Activated naive CD8-positive, alpha-beta T cell treated with anti-CD3 and anti-CD28 coated beads, Interleukin-2, amount 50 U/mL, for 24 hours (primary cell): ENCODE measurements at regions not wholly inside any gene's neighbourhood (a gene's known extent, or its start where the extent isn't known, plus 50 kb on each side); places are given as distances from the start of the nearest gene placed in this dataset.
A peak's percentile ranks its signal among the peaks of the same experiment; 100 is the strongest.

Experiments used
- ATAC-seq: fragments of 150-1000 bp; cut with Tn5 transposase; one replicate; pipeline ENCODE4 v1.10.0; 2021
- DNase-seq: peaks from one replicate; pipeline ENCODE4 v3.0.0; 2021
- H3K27ac Mint-ChIP-seq: one replicate; pipeline ENCODE4 v1.8.0; 2021; ENCODE audit warnings: mild to moderate bottlenecking, mixed read lengths
- H3K27me3 Mint-ChIP-seq: one replicate; pipeline ENCODE4 v1.8.0; 2021; ENCODE audit warnings: mixed read lengths
- H3K36me3 Mint-ChIP-seq: one replicate; pipeline ENCODE4 v1.8.0; 2021; ENCODE audit warnings: low read depth, mixed read lengths
- H3K4me1 Mint-ChIP-seq: one replicate; pipeline ENCODE4 v1.8.0; 2021; ENCODE audit warnings: mixed read lengths
- H3K4me3 Mint-ChIP-seq: one replicate; pipeline ENCODE4 v1.8.0; 2021; ENCODE audit warnings: mild to moderate bottlenecking, moderate library complexity, mixed read lengths
- H3K9me3 Mint-ChIP-seq: one replicate; pipeline ENCODE4 v1.8.0; 2021; ENCODE audit warnings: mixed read lengths

GRCh38 chr4:124000233-124000632 is 603.6 kb downstream of the SPRY1 start:
- Mint-ChIP-seq H3K27ac (no peak overlapping the region), H3K36me3 (no peaks in the 10 kb centered on the region)
- no peak for ATAC-seq

GRCh38 chr4:124015766-124016165 is 619.2 kb downstream of the SPRY1 start:
- H3K27ac Mint-ChIP-seq, result no peak overlapping the region
- no peak for ATAC-seq
- DNase-seq, result no peak
- peaks cover 5% of the 10 kb centered on the region for H3K9me3 Mint-ChIP-seq
- H3K4me3 Mint-ChIP-seq, result no peak overlapping the region
- H3K27me3 Mint-ChIP-seq, result no peaks in the 10 kb centered on the region
- H3K4me1 Mint-ChIP-seq, result peaks cover 5% of the 10 kb centered on the region
- no peaks in the 10 kb centered on the region for H3K36me3 Mint-ChIP-seq

More at GRCh38 chr4:124000233-124000632, 603.6 kb downstream of the SPRY1 start:
- Mint-ChIP-seq H3K27me3 (no peaks in the 10 kb centered on the region), H3K4me3 (no peak overlapping the region), H3K4me1 (no peaks in the 10 kb centered on the region), H3K9me3 (no peaks in the 10 kb centered on the region)
- no peak for DNase-seq

GRCh38 chr4:124017185-124017785 is 620.7 kb downstream of the SPRY1 start:
- no peaks in the 10 kb centered on the region for H3K36me3 Mint-ChIP-seq
- H3K27ac Mint-ChIP-seq, result no peak overlapping the region
- H3K4me3 Mint-ChIP-seq, result no peak overlapping the region
- DNase-seq (no peak), ATAC-seq (no peak)
- peaks cover 5% of the 10 kb centered on the region for H3K4me1 Mint-ChIP-seq
- H3K27me3 Mint-ChIP-seq, result no peaks in the 10 kb centered on the region
- H3K9me3 Mint-ChIP-seq, result peaks cover 11% of the 10 kb centered on the region

GRCh38 chr4:124018383-124019317 is 622.1 kb downstream of the SPRY1 start:
- no peak overlapping the region for H3K4me3 Mint-ChIP-seq
- peaks cover 5% of the 10 kb centered on the region for H3K4me1 Mint-ChIP-seq
- DNase-seq (peak; percentile 1), ATAC-seq (no peak)
- no peaks in the 10 kb centered on the region for H3K27me3 Mint-ChIP-seq
- peaks cover 6% of the 10 kb centered on the region for H3K9me3 Mint-ChIP-seq
- no peak overlapping the region for H3K27ac Mint-ChIP-seq
- no peaks in the 10 kb centered on the region for H3K36me3 Mint-ChIP-seq

- H3K4me1 Mint-ChIP-seq, result peaks cover 5% of the 10 kb centered on the region
- no peaks in the 10 kb centered on the region for H3K27me3 Mint-ChIP-seq
- peaks cover 6% of the 10 kb centered on the region for H3K9me3 Mint-ChIP-seq
- no peak overlapping the region for H3K4me3 Mint-ChIP-seq
- H3K36me3 Mint-ChIP-seq, result no peaks in the 10 kb centered on the region
- no peak overlapping the region for H3K27ac Mint-ChIP-seq
- DNase-seq (no peak), ATAC-seq (no peak)
Observed at GRCh38 chr4:124019749-124020549, 623.4 kb downstream of the SPRY1 start.

- no peak overlapping the region for H3K4me3 Mint-ChIP-seq
Observed at GRCh38 chr4:124025000-124025399, 628.4 kb downstream of the SPRY1 start.

GRCh38 chr4:124025428-124025827 is 628.8 kb downstream of the SPRY1 start:
- DNase-seq (no peak), ATAC-seq (no peak)
- Mint-ChIP-seq H3K9me3 (peaks cover 6% of the 10 kb centered on the region), H3K4me1 (no peaks in the 10 kb centered on the region), H3K27me3 (no peaks in the 10 kb centered on the region), H3K4me3 (no peak overlapping the region), H3K36me3 (no peaks in the 10 kb centered on the region), H3K27ac (no peak overlapping the region)

More at GRCh38 chr4:124025000-124025399, 628.4 kb downstream of the SPRY1 start:
- H3K9me3 Mint-ChIP-seq, result peaks cover 6% of the 10 kb centered on the region
- ATAC-seq, result no peak
- no peak overlapping the region for H3K27ac Mint-ChIP-seq
- H3K4me1 Mint-ChIP-seq, result no peaks in the 10 kb centered on the region
- DNase-seq, result no peak
- H3K27me3 Mint-ChIP-seq, result no peaks in the 10 kb centered on the region
- H3K36me3 Mint-ChIP-seq, result no peaks in the 10 kb centered on the region

GRCh38 chr4:124028182-124028581 is 631.6 kb downstream of the SPRY1 start:
- ATAC-seq, result no peak
- no peaks in the 10 kb centered on the region for H3K4me1 Mint-ChIP-seq
- H3K27ac Mint-ChIP-seq, result no peak overlapping the region

GRCh38 chr4:124030147-124030546 is 633.6 kb downstream of the SPRY1 start:
- H3K27ac Mint-ChIP-seq, result no peak overlapping the region
- ATAC-seq, result no peak
- no peaks in the 10 kb centered on the region for H3K36me3 Mint-ChIP-seq
- no peak overlapping the region for H3K4me3 Mint-ChIP-seq
- no peaks in the 10 kb centered on the region for H3K27me3 Mint-ChIP-seq
- no peaks in the 10 kb centered on the region for H3K9me3 Mint-ChIP-seq
- H3K4me1 Mint-ChIP-seq, result no peaks in the 10 kb centered on the region
- no peak for DNase-seq

More at GRCh38 chr4:124028182-124028581, 631.6 kb downstream of the SPRY1 start:
- Mint-ChIP-seq H3K9me3 (no peaks in the 10 kb centered on the region), H3K4me3 (no peak overlapping the region), H3K27me3 (no peaks in the 10 kb centered on the region), H3K36me3 (no peaks in the 10 kb centered on the region)
- DNase-seq, result no peak

- Mint-ChIP-seq H3K27me3 (no peaks in the 10 kb centered on the region), H3K4me1 (no peaks in the 10 kb centered on the region), H3K27ac (no peak overlapping the region), H3K36me3 (no peaks in the 10 kb centered on the region), H3K4me3 (no peak overlapping the region), H3K9me3 (no peaks in the 10 kb centered on the region)
- no peak for ATAC-seq
- no peak for DNase-seq
Observed at GRCh38 chr4:124032035-124032434, 635.4 kb downstream of the SPRY1 start.

GRCh38 chr4:124035364-124036041 is 638.9 kb downstream of the SPRY1 start:
- H3K27me3 Mint-ChIP-seq, result no peaks in the 10 kb centered on the region
- no peaks in the 10 kb centered on the region for H3K36me3 Mint-ChIP-seq
- H3K4me1 Mint-ChIP-seq, result no peaks in the 10 kb centered on the region
- DNase-seq (no peak), ATAC-seq (no peak)
- no peaks in the 10 kb centered on the region for H3K9me3 Mint-ChIP-seq
- no peak overlapping the region for H3K4me3 Mint-ChIP-seq
- H3K27ac Mint-ChIP-seq, result no peak overlapping the region

- Mint-ChIP-seq H3K27me3 (no peaks in the 10 kb centered on the region), H3K4me3 (no peak overlapping the region), H3K36me3 (no peaks in the 10 kb centered on the region), H3K9me3 (no peaks in the 10 kb centered on the region), H3K4me1 (no peaks in the 10 kb centered on the region), H3K27ac (no peak overlapping the region)
- DNase-seq, result no peak
- no peak for ATAC-seq
Observed at GRCh38 chr4:124037236-124037635, 640.6 kb downstream of the SPRY1 start.

- Mint-ChIP-seq H3K4me1 (no peaks in the 10 kb centered on the region), H3K36me3 (no peaks in the 10 kb centered on the region), H3K27ac (no peak overlapping the region), H3K4me3 (no peak overlapping the region), H3K27me3 (no peaks in the 10 kb centered on the region), H3K9me3 (no peaks in the 10 kb centered on the region)
- DNase-seq (no peak), ATAC-seq (no peak)
Observed at GRCh38 chr4:124044330-124044729, 647.7 kb downstream of the SPRY1 start.

GRCh38 chr4:124044867-124045266 is 648.3 kb downstream of the SPRY1 start:
- H3K36me3 Mint-ChIP-seq, result no peaks in the 10 kb centered on the region
- no peak overlapping the region for H3K4me3 Mint-ChIP-seq
- no peak overlapping the region for H3K27ac Mint-ChIP-seq
- DNase-seq, result no peak
- no peak for ATAC-seq
- H3K27me3 Mint-ChIP-seq, result no peaks in the 10 kb centered on the region
- no peaks in the 10 kb centered on the region for H3K4me1 Mint-ChIP-seq
- no peaks in the 10 kb centered on the region for H3K9me3 Mint-ChIP-seq
